ENCODE measurements at regions not wholly inside any gene's neighbourhood (a gene's known extent, or its start where the extent isn't known, plus 50 kb on each side); places are given as distances from the start of the nearest gene placed in this dataset.
"Not testable (repeated sequence)": the region's sequence is repeated elsewhere in the genome, so short reads cannot be mapped to it uniquely, and the experiment has no call there.

GRCh38 chrX:10965174-10965798 is 145.8 kb upstream of the HCCS start:
- DNase-seq (ENCODE audit: low read depth in 2 of 2): no peak

- no peak for DNase-seq (ENCODE audit: low read depth in 2 of 2)
Measured at GRCh38 chrX:10966057-10966456, 145.1 kb upstream of the HCCS start.

GRCh38 chrX:10971176-10971575 is 140.0 kb upstream of the HCCS start:
- DNase-seq (ENCODE audit: low read depth in 2 of 2): no peak

DNA sequence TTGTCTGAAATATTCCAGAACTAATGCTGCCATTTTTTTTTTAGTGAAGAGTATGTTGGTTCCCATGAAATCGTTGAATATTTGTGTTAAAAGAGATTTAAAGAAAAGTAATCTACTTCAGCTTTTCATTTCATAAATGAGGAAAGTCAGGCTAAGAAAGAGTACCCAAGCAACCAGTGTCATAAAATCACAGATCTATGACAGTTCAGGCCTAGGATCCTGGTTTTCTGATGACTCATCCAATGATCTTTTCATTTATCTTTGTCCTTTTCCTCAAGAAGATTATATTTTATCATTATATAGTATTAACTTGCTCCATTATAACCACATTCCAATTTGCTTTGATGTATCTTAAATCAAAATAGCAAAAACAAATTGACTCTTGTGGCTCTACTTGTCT is 139.4 kb upstream of the HCCS start:
- no peak for DNase-seq (ENCODE audit: low read depth in 2 of 2)

GRCh38 chrX:10972706-10973105 is 138.4 kb upstream of the HCCS start:
- DNase-seq (ENCODE audit: low read depth in 2 of 2): no peak

DNA sequence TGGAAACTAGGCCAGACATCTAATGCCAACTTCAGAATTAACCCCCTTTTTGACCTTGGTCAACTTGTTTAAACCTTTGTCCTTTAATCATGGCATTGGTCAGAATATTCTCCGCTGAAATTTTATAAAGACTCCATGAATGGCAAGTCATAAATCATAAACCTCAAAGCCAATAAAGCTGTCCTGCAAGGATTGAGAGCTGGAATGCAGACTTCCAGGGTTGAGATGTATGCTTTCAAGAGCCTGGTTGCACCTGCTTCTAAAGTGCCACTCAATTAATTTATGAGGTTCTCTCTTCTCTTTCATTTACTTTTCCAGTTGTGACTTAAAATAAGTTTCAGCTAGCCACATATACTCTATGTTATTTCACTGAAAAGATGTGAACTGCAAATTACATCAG is 136.2 kb upstream of the HCCS start:
- no peak for DNase-seq (ENCODE audit: low read depth in 2 of 2)

DNA sequence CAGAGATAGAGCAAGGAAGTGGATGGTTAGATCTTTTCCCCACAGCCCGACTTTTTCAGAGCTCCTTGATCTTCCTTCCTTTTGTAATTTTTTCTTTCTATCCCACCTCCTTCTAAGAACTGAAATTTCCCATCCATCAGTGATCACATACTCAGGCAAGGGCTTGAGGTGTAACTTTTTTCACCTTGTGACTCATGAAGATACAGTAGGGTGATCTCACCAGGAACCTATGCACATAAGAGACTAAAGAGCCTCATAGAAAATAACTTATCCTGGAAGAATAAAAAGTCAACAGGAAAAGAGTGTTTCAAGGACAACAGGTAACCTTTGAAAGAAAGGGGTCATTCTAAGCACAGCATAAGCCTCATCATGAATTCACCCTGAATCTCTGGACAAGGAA is 131.2 kb upstream of the HCCS start:
- DNase-seq (ENCODE audit: low read depth in 2 of 2): no peak

GRCh38 chrX:10981506-10981905 is 129.6 kb upstream of the HCCS start:
- DNase-seq (ENCODE audit: low read depth in 2 of 2): no peak

DNA sequence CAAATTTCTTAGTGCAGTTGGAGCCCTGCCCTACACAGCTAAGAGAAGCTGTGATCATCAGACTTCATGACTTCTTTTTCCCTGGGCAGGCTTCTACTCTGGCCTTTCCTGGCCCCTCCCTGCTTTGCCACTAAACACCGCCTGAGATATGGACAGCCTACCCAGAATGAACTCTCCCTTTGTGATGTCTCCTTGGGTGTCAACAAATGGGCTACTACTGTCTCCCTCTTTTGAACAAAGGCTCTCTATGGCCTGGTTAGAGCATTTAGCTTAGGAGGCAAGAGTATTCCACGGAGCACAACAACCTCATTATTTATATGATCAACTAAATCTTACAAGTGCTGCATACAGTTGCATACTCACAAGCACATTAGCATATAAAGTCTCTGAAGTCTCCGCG is 127.6 kb upstream of the HCCS start:
- no peak for DNase-seq (ENCODE audit: low read depth in 2 of 2)

- DNase-seq (ENCODE audit: low read depth in 2 of 2): no peak
Measured at GRCh38 chrX:10984213-10984612, 126.9 kb upstream of the HCCS start.

- DNase-seq (ENCODE audit: low read depth in 2 of 2): no peak
Measured at GRCh38 chrX:10986616-10987015, 124.5 kb upstream of the HCCS start.

- DNase-seq (ENCODE audit: low read depth in 2 of 2): no peak
Measured at GRCh38 chrX:10988653-10989052, 122.5 kb upstream of the HCCS start.

DNA sequence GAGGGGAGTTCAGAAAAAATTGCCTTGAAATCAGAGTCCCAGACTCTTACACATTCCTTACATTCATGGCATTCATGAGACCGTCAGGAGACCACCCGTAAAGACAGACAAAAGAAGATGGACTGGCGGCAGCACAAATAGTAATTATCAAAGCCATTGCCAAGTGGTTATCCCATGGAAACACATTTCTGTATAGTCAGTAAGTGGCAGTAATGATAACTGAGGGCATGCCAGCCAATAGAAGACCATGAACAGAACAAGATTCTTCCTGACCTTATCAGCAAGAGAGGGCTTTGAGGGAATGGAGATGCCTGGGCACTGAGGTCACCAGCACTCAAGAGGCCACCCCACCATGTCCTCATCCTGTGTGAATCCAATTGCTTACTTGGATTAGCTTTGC is 121.7 kb upstream of the HCCS start:
- DNase-seq (ENCODE audit: low read depth in 2 of 2): no peak

- DNase-seq (ENCODE audit: low read depth in 2 of 2): no peak
Measured at GRCh38 chrX:10990418-10990817, 120.7 kb upstream of the HCCS start.

GRCh38 chrX:10990976-10991375 is 120.2 kb upstream of the HCCS start:
- no peak for DNase-seq (ENCODE audit: low read depth in 2 of 2)

DNA sequence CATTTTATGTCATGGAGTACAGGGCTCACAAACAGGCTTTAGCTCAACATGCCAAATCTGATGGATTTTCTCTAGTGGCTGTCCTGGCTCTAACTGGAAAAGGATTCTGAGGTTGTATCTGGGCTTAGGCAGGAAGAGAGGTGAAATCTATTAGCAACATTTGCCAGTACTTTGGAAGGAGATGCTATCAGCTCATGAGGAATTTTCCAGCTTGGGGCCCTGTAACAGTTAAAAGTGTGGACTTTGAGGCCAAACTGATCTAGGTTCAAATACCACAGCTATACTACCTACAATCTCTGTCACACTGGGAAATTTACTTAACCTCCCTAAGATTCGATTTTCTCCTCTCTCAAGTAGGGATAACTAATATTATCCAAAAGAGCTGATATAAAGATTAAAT is 119.0 kb upstream of the HCCS start:
- no peak for DNase-seq (ENCODE audit: low read depth in 2 of 2)

GRCh38 chrX:11007076-11007475 is 104.1 kb upstream of the HCCS start:
- not testable (repeated sequence) for DNase-seq (ENCODE audit: low read depth in 2 of 2)

- no peak for DNase-seq (ENCODE audit: low read depth in 2 of 2)
Measured at GRCh38 chrX:11010476-11010875, 100.7 kb upstream of the HCCS start.

DNA sequence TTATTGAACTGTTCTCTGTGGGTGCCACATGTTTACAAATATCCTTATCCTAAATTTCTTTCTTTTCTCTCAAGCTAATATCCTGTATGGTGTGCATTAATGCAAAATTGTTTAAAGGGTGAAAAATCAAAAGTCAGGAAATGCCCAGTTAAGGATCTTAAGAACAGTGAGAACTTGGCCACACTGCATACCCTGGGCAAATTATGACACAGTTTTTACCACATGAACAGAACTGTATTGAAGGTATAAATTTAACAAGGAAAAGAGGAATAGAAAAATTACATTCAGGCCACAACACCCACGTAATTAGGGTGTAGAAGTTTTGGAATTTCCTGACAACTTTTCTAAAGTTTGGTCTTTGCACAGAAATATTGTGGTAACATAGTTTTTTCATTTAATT is 94.4 kb upstream of the HCCS start:
- DNase-seq (ENCODE audit: low read depth in 2 of 2): no peak

DNA sequence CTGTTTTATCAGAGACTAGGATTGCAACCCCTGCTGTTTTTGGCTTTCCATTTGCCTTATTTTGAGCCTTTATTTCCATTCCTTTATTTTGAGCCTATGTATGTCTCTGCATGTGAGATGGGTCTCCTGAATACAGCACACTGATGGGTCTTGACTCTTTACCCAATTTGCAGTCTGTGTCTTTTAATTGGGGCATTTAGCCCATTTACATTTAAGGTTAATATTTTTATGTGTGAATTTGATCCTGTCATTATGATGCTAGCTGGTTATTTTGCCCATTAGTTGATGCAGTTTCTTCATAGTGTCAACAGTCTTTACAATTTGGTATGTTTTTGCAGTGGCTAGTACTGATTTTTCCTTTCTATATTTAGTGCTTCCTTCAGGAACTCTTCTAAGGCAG is 88.5 kb upstream of the HCCS start:
- DNase-seq (ENCODE audit: low read depth in 2 of 2): not testable (repeated sequence)

GRCh38 chrX:11039926-11040325 is 71.2 kb upstream of the HCCS start:
- no peak for DNase-seq (ENCODE audit: low read depth in 2 of 2)

- DNase-seq (ENCODE audit: low read depth in 2 of 2): no peak
Measured at GRCh38 chrX:11040405-11040804, 70.7 kb upstream of the HCCS start.

DNA sequence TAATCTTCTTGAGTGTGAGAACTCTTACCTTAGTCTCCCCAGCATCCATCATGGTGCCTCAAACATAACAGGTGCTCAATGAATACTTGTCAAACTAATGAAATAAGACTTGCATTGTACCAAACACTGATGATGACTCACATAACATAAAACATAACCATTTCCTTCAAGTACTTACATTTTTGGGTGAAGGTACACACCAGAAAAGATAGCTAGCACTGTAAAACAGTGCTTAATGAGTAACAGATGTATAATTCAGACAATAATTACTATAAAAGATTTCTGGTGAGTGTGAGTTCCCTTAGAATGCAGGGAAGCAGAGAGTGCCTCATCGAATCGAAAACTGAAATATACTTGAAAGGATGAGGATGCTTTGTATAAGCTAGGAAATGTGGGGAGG is 70.1 kb upstream of the HCCS start:
- no peak for DNase-seq (ENCODE audit: low read depth in 2 of 2)

- no peak for DNase-seq (ENCODE audit: low read depth in 2 of 2)
Measured at GRCh38 chrX:11050013-11050412, 61.1 kb upstream of the HCCS start.

All from dermis microvascular lymphatic vessel endothelial cell (primary cell).